ENCODE measurements at regions not wholly inside any gene's neighbourhood (a gene's known extent, or its start where the extent isn't known, plus 50 kb on each side); places are given as distances from the start of the nearest gene placed in this dataset.

GRCh38 chr13:44211286-44211685 is 162.3 kb upstream of the SERP2 start:
- no peak for DNase-seq (ENCODE audit: low read depth in 2 of 2, low spot score in 1 of 2)

GRCh38 chr13:44211704-44212346 is 161.8 kb upstream of the SERP2 start:
- DNase-seq (ENCODE audit: low read depth in 2 of 2, low spot score in 1 of 2) = no peak

- no peak for DNase-seq (ENCODE audit: low read depth in 2 of 2, low spot score in 1 of 2)
Measured at GRCh38 chr13:44212633-44213396, 160.8 kb upstream of the SERP2 start.

- DNase-seq (ENCODE audit: low read depth in 2 of 2, low spot score in 1 of 2) = no peak
Measured at GRCh38 chr13:44218501-44219240, 155.0 kb upstream of the SERP2 start.

GRCh38 chr13:44219577-44220548 is 153.8 kb upstream of the SERP2 start:
- DNase-seq (ENCODE audit: low read depth in 2 of 2, low spot score in 1 of 2) = no peak

- DNase-seq (ENCODE audit: low read depth in 2 of 2, low spot score in 1 of 2) = no peak
Measured at GRCh38 chr13:44220948-44221347, 152.7 kb upstream of the SERP2 start.

GRCh38 chr13:44221657-44222056 is 152.0 kb upstream of the SERP2 start:
- no peak for DNase-seq (ENCODE audit: low read depth in 2 of 2, low spot score in 1 of 2)

GRCh38 chr13:44223770-44224444 is 149.7 kb upstream of the SERP2 start:
- DNase-seq (ENCODE audit: low read depth in 2 of 2, low spot score in 1 of 2) = no peak

- no peak for DNase-seq (ENCODE audit: low read depth in 2 of 2, low spot score in 1 of 2)
Measured at GRCh38 chr13:44224450-44225149, 149.0 kb upstream of the SERP2 start.

GRCh38 chr13:44229371-44230030 is 144.1 kb upstream of the SERP2 start:
- DNase-seq (ENCODE audit: low read depth in 2 of 2, low spot score in 1 of 2) = no peak

- DNase-seq (ENCODE audit: low read depth in 2 of 2, low spot score in 1 of 2) = no peak
Measured at GRCh38 chr13:44230071-44230470, 143.6 kb upstream of the SERP2 start.

- no peak for DNase-seq (ENCODE audit: low read depth in 2 of 2, low spot score in 1 of 2)
Measured at GRCh38 chr13:44230736-44231135, 142.9 kb upstream of the SERP2 start.

- no peak for DNase-seq (ENCODE audit: low read depth in 2 of 2, low spot score in 1 of 2)
Measured at GRCh38 chr13:44231786-44232516, 141.7 kb upstream of the SERP2 start.

GRCh38 chr13:44232774-44233173 is 140.8 kb upstream of the SERP2 start:
- DNase-seq (ENCODE audit: low read depth in 2 of 2, low spot score in 1 of 2) = no peak

GRCh38 chr13:44234566-44234965 is 139.1 kb upstream of the SERP2 start:
- no peak for DNase-seq (ENCODE audit: low read depth in 2 of 2, low spot score in 1 of 2)

- no peak for DNase-seq (ENCODE audit: low read depth in 2 of 2, low spot score in 1 of 2)
Measured at GRCh38 chr13:44236370-44236769, 137.3 kb upstream of the SERP2 start.

- no peak for DNase-seq (ENCODE audit: low read depth in 2 of 2, low spot score in 1 of 2)
Measured at GRCh38 chr13:44236801-44237207, 136.8 kb upstream of the SERP2 start.

- DNase-seq (ENCODE audit: low read depth in 2 of 2, low spot score in 1 of 2) = no peak
Measured at GRCh38 chr13:44237276-44237767, 136.3 kb upstream of the SERP2 start.

All from stimulated activated CD8-positive, alpha-beta memory T cell treated with anti-CD3 and anti-CD28 coated beads, Interleukin-4, amount 100 ng/mL, for 4 hours (primary cell).